Body of pancreas (tissue), 4 donors: ENCODE measurements at regions not wholly inside any gene's neighbourhood (a gene's known extent, or its start where the extent isn't known, plus 50 kb on each side); places are given as distances from the start of the nearest gene placed in this dataset.

Experiments
- ATAC-seq: fragments of 150-250 bp; one replicate; pipeline ENCODE4 v1.9.1; 2016
- DNase-seq, 4 donors: peaks; one replicate each; pipeline ENCODE4 v3.0.0-alpha.2; 2019
- H3K27ac ChIP-seq, 4 donors: fragments of 200-600 bp; sonication (generic); 1 replicate in 3 of 4; 2 replicates in 1 of 4; pipeline versions ENCODE4 v1.5.1 to v1.6.1; 2016 to 2019; ENCODE audit warnings: mild to moderate bottlenecking in 1 of 4, mixed read lengths in 1 of 4, moderate library complexity in 1 of 4
- H3K27me3 ChIP-seq, 2 donors: fragments of 200-600 bp; sonication (generic); one replicate each; pipeline ENCODE4 v1.6.0; 2016; ENCODE audit warnings: mild to moderate bottlenecking in 1 of 2
- H3K36me3 ChIP-seq, 2 donors: fragments of 200-600 bp; sonication (generic); replicated peaks in 1 of 2; 2 replicates each; pipeline ENCODE4 v1.5.1; 2016; ENCODE audit warnings: low read depth in 2 of 2; ENCODE audit not compliant: insufficient read depth in 1 of 2
- H3K4me1 ChIP-seq: fragments of 200-600 bp; sonication (generic); one replicate; pipeline ENCODE4 v1.6.0; 2016
- H3K4me3 ChIP-seq, 2 donors: fragments of 200-600 bp; sonication (generic); 1 replicate in 1 of 2; 2 replicates in 1 of 2; pipeline ENCODE4 v1.5.1; 2016 to 2019
- H3K9me3 ChIP-seq, 3 donors: fragments of 200-600 bp; sonication (generic); 1 replicate in 2 of 3; 2 replicates in 1 of 3; pipeline ENCODE4 v1.5.1; 2016
- POLR2A ChIP-seq, 3 donors: fragments of 450-650 bp; IDR thresholded peaks; one replicate each; pipeline ENCODE4 v1.6.1; 2016; ENCODE audit warnings: antibody characterized with exemption in 3 of 3, mild to moderate bottlenecking in 2 of 3
- whole genome bisulfite sequencing, 2 donors: methylation state at CpG; one replicate each; pipeline ENCODE4 v1.1.5; 2017; 5-methylcytosine and 5-hydroxymethylcytosine counted together
- intact Hi-C: fragments of 100-400 bp; cut with DNase I; formaldehyde crosslinking; loops from one replicate; pipeline ENCODE4 v1.15.1; 2023
- TF ChIP-seq, protein P1 (sequence below), 7 experiments: fragments of 450-650 bp in 4 of 7; fragments of 200-600 bp in 3 of 7; sonication (generic) in 3 of 7; IDR thresholded peaks; one replicate each; pipeline ENCODE4 v1.5.1; 2016 to 2019; ENCODE audit warnings: antibody characterized with exemption in 7 of 7

DNA sequence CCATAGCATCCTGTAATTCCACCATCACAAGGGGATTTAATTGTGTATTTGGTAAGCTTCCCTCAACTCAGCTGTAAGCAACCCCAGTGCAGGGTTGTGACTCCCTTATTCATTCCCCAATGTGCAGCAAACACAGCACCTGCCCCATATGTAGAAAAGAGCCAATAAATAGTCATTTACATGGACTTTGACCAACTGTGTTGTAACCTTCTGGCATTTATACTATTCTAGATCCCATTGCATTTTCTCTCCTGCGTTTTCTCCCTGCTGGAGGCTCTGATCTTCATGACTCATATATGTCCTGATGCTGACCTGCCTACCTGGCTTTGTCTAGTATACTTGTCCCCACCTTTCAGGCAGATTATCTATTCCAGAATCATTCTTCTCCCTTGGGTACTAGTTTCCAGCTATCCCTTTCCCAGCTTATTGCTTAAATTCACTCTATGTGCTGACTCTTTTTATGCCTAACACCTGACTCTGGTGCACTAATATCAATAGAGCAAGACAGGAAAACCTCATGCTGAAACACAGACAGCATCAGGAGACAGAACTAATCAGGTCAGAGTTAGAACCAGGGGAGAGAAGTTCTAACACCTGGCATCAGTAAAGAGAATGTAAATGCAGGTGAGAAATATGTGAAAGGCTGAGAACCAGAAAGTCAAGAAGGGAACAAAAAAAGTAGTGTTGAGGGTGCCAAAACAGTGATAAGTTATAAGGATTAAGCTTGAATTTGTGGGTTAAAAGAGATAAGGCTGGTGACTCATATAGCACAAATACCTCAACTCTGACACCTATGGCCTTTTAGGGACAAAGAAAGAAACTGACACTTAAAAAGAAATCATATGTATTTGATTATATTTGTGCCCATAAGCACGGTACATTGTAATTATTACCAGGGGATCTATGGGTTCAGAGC is 402.7 kb downstream of the IPMK start:
- H3K9me3 ChIP-seq: no peaks in the 10 kb centered on the region
- no peak overlapping the region for H3K4me3 ChIP-seq
- DNase-seq: peak in 3 of 4 donors; percentile 8 to 20 (median 19)
- 19 to 26% methylated on average over 2 of the region's 2 CpGs for WGBS, 2 donors
- H3K4me1 ChIP-seq: peaks cover 16% of the 10 kb centered on the region
- H3K36me3 ChIP-seq: no peaks in the 10 kb centered on the region
- H3K27me3 ChIP-seq: no peaks in the 10 kb centered on the region
- TF ChIP-seq, protein P1, sequence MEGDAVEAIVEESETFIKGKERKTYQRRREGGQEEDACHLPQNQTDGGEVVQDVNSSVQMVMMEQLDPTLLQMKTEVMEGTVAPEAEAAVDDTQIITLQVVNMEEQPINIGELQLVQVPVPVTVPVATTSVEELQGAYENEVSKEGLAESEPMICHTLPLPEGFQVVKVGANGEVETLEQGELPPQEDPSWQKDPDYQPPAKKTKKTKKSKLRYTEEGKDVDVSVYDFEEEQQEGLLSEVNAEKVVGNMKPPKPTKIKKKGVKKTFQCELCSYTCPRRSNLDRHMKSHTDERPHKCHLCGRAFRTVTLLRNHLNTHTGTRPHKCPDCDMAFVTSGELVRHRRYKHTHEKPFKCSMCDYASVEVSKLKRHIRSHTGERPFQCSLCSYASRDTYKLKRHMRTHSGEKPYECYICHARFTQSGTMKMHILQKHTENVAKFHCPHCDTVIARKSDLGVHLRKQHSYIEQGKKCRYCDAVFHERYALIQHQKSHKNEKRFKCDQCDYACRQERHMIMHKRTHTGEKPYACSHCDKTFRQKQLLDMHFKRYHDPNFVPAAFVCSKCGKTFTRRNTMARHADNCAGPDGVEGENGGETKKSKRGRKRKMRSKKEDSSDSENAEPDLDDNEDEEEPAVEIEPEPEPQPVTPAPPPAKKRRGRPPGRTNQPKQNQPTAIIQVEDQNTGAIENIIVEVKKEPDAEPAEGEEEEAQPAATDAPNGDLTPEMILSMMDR (IDR thresholded peaks at IDR 0.05): no peak
- TF ChIP-seq POLR2A (IDR thresholded peaks at IDR 0.05): no peak
- peak overlapping the region in 2 of 4 donors; percentile 35 to 40 for H3K27ac ChIP-seq
- ATAC-seq: peak; percentile 78
- intact Hi-C loops: no loop called here

DNA sequence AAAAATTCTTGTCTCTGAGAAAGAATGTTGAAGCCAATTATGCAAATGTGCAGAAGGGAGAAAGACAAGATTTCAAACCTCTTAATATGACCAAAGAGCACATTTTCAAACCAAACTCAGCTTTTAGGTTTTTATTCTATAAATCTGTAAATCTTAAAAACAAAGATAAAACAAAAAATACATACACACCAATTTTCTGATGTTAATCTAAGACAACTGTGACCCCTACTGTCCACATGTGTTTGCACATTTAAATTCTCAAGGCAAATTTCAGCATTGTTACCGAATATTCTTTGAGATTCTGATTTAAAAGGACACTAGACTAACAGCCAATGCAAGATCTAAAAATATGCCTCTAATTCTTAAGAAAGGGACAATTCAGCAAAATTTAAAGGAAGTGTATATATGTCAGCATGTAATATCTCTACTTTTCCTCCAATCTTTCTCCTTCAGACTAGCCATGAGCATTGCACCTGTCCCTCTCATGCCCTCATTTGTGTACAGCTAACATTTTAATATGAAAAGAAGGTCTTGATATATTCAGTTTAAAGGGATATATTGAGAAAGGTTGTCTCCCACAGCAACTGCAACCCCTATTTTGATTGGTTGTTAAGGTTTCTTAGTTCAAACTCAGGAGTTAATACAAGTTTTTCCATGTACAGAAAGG is 417.9 kb downstream of the IPMK start:
- Histone ChIP-seq H3K27me3 (no peaks in the 10 kb centered on the region), H3K9me3 (no peaks in the 10 kb centered on the region), H3K36me3 (no peaks in the 10 kb centered on the region), H3K4me3 (no peak overlapping the region), H3K4me1 (peaks cover 12% of the 10 kb centered on the region), H3K27ac (no peak overlapping the region)
- 23 to 28% methylated on average over 1 of the region's 1 CpG for WGBS, 2 donors
- TF ChIP-seq, protein P1 (IDR thresholded peaks at IDR 0.05): peak in 4 of 7 experiments; percentile 36 to 41 (median 40)
- no peak for TF ChIP-seq POLR2A (IDR thresholded peaks at IDR 0.05)
- DNase-seq (no peak), ATAC-seq (no peak)
- intact Hi-C loops: no loop called here

DNA sequence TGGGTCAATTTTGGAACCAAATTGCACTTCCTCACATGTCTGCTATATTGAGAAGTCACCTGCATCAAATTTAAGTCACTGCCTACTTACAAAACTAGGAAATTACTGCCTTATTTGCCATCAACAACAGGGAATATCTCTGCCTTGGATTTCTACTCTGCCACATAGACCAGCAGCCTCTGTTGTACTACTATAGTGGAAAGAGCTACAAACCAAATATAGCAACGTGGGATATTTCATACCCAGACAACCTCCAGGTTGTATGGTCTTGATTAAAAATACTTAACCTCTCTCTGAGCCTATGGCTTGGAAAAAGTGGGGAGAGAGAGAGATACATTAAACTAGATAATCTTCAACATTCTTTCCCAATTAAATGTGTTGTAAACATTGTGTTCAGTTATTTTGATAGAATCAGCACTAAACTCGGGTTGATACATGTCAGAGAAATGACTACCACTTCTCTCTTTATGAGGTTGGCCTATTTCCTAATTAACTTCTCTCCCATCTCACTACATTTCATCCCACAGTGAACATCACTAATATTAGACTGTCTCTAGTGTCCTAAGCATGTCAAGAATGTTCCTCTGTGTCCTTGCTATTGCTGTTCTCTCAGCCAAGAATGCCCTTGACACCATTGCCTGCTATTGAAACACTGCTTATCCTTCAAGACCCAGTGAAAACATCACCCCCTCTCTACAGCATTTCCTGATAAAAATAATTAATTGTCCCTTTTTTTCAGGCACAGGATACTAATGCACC is 421.2 kb downstream of the IPMK start:
- DNase-seq (no peak), ATAC-seq (no peak)
- WGBS, 2 donors: 60 to 66% methylated on average over 2 of the region's 2 CpGs

DNA sequence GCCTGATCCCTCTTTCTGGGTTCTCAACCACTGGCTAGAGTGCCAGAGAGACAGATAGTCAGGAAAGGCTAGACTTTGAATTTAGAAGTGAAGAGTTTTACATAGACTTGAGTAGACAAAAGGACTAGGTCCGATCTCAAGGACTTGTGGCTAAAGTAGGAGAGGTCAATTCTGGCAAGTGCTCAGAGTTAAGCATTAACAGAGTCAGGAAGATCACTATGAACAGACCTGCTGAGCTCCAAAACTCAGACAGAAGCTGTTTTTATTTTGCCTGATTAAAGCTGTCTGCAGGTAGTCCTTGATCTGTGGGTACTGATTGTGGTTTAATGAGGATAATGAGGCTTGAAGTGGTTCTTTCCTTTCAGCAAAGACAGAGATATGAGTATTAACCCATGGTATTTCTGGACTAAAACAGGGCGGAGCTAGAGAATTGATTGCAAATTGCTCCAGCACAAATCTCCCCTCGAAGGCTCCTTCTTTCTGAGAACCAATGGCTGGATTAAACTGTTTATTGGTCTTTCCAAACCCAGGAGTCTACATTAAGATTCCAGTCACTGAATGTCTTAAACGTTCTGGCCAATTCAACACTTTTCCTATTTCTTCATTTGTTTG is 423.2 kb downstream of the IPMK start:
- intact Hi-C loops: no loop called here
- H3K4me1 ChIP-seq: peaks cover 10% of the 10 kb centered on the region
- TF ChIP-seq, protein P1 (IDR thresholded peaks at IDR 0.05): no peak
- TF ChIP-seq POLR2A (IDR thresholded peaks at IDR 0.05): no peak
- H3K4me3 ChIP-seq: no peak overlapping the region
- peak in 1 of 4 donors; percentile 3 for DNase-seq
- H3K27me3 ChIP-seq: no peaks in the 10 kb centered on the region
- H3K27ac ChIP-seq: no peak overlapping the region
- no peaks in the 10 kb centered on the region for H3K36me3 ChIP-seq
- ATAC-seq: no peak
- WGBS, 2 donors: 25 to 26% methylated on average over 4 of the region's 4 CpGs
- H3K9me3 ChIP-seq: no peaks in the 10 kb centered on the region

More for the DNA sequence above, 421.2 kb downstream of the IPMK start:
- TF ChIP-seq, protein P1 (IDR thresholded peaks at IDR 0.05): no peak
- TF ChIP-seq POLR2A (IDR thresholded peaks at IDR 0.05): no peak
- H3K4me1 ChIP-seq: peaks cover 12% of the 10 kb centered on the region
- H3K27me3 ChIP-seq: no peaks in the 10 kb centered on the region
- H3K9me3 ChIP-seq: no peaks in the 10 kb centered on the region
- no peak overlapping the region for H3K4me3 ChIP-seq
- H3K36me3 ChIP-seq: no peaks in the 10 kb centered on the region
- intact Hi-C loops: no loop called here
- no peak overlapping the region for H3K27ac ChIP-seq
